Fibroblast of lung (primary cell): ENCODE measurements at regions not wholly inside any gene's neighbourhood (a gene's known extent, or its start where the extent isn't known, plus 50 kb on each side); places are given as distances from the start of the nearest gene placed in this dataset.

Source experiments
- DNase-seq, 2 donors: peaks; one replicate each; pipeline versions ENCODE4 v3.0.0 to v3.0.0-alpha.2; 2010; ENCODE audit warnings: low read depth in 2 of 2
- H2AFZ ChIP-seq: 2 replicates; pipeline ENCODE4 v1.5.1; 2012; ENCODE audit warnings: low read length, control low read depth, inconsistent platforms
- H3K27ac ChIP-seq: 2 replicates; pipeline ENCODE4 v1.5.1; 2011; ENCODE audit warnings: low read length, control low read depth; ENCODE audit not compliant: insufficient read depth
- H3K27me3 ChIP-seq: 2 replicates; pipeline ENCODE4 v1.5.1; 2011; ENCODE audit warnings: mild to moderate bottlenecking, low read length; ENCODE audit not compliant: control insufficient read depth, insufficient read depth
- H3K36me3 ChIP-seq: 2 replicates; pipeline ENCODE4 v1.5.1; 2011; ENCODE audit warnings: low read length; ENCODE audit not compliant: control insufficient read depth, insufficient read depth
- H3K4me1 ChIP-seq: 2 replicates; pipeline ENCODE4 v1.5.1; 2011; ENCODE audit warnings: low read length; ENCODE audit not compliant: control insufficient read depth, insufficient read depth; ENCODE audit errors: extremely low read depth
- H3K4me2 ChIP-seq: 2 replicates; pipeline ENCODE4 v1.5.1; 2011; ENCODE audit warnings: low read length, control low read depth; ENCODE audit not compliant: insufficient read depth; ENCODE audit errors: extremely low read depth
- H3K4me3 ChIP-seq, 4 experiments: fragments of 200-600 bp in 1 of 4; sonication (generic) in 1 of 4; replicated peaks in 1 of 4; 2 replicates each; pipeline ENCODE4 v1.5.1; 2011 to 2016; ENCODE audit warnings: low read length in 4 of 4, low read depth in 3 of 4, mild to moderate bottlenecking in 3 of 4, control low read depth in 2 of 4, inconsistent platforms in 1 of 4, mixed read lengths in 1 of 4; ENCODE audit not compliant: insufficient read depth in 1 of 4; ENCODE audit errors: control extremely low read depth in 1 of 4
- H3K79me2 ChIP-seq: 2 replicates; pipeline ENCODE4 v1.5.1; 2012; ENCODE audit warnings: mild to moderate bottlenecking, low read length, inconsistent platforms; ENCODE audit not compliant: control insufficient read depth, insufficient read depth
- H3K9ac ChIP-seq: 2 replicates; pipeline ENCODE4 v1.5.1; 2011; ENCODE audit warnings: mild to moderate bottlenecking, low read length, control low read depth; ENCODE audit not compliant: insufficient read depth
- H3K9me3 ChIP-seq: 2 replicates; pipeline ENCODE4 v1.5.1; 2012; ENCODE audit warnings: low read depth, low read length; ENCODE audit not compliant: control insufficient read depth, insufficient read depth
- H4K20me1 ChIP-seq: 2 replicates; pipeline ENCODE4 v1.5.1; 2011; ENCODE audit warnings: low read length; ENCODE audit not compliant: control insufficient read depth, insufficient read depth; ENCODE audit errors: extremely low read depth
- EZH2 ChIP-seq: IDR thresholded peaks from 2 replicates; pipeline ENCODE4 v1.5.1; 2012; ENCODE audit warnings: low read length, control low read depth, mild to moderate bottlenecking; ENCODE audit errors: missing control alignments
- TF ChIP-seq, protein P1 (sequence below), 2 donors: IDR thresholded peaks in 1 of 2; conservative IDR thresholded peaks in 1 of 2; 1 replicate in 1 of 2; 2 replicates in 1 of 2; pipeline ENCODE4 v1.5.1; 2011 to 2012; ENCODE audit warnings: low read length in 2 of 2, control low read depth in 1 of 2, inconsistent platforms in 1 of 2, low read depth in 1 of 2, mild to moderate bottlenecking in 1 of 2

DNA sequence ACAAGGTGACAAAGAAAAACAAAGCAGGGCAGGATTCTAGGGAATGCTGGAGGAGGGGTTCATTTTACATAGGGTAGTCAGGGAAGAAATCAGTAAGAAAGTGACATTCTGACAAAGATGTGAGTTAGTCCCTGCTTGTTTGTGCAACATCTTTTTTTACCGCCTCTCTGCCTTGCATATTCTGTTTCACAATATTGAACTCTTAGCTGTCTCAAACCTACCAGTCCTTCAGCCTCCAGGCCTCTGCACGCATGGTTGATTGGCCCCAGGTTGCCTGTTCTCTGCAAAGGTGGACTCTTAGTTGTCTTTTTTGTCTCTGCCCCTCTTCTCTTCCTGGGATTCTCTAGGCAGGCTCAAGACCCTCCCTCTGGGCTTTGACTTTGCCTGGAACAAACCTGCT is 152.2 kb upstream of the RUNX1 start:
- no peak for DNase-seq
- H3K4me1 ChIP-seq: peaks cover 34% of the 10 kb centered on the region
- H3K27me3 ChIP-seq: no peaks in the 10 kb centered on the region

DNA sequence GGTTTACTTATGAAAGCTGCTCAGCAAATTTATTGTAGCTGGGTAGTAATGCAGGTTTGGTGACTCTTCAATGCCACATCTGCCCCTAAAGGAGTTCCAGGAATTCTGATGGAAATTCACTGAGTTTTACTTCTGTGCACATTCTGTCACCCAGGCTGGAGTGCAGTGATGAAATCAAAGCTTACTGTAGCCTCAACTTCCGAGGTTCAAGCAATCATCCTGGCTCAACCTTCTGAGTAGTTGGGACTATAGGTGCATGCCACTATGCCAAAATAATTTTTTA is 150.6 kb upstream of the RUNX1 start:
- no peaks in the 10 kb centered on the region for H3K9me3 ChIP-seq
- H3K36me3 ChIP-seq: no peaks in the 10 kb centered on the region
- H3K4me1 ChIP-seq: peaks cover 21% of the 10 kb centered on the region
- H3K9ac ChIP-seq: no peak overlapping the region
- DNase-seq: no peak
- H4K20me1 ChIP-seq: no peaks in the 10 kb centered on the region
- no peak overlapping the region for H2AFZ ChIP-seq
- H3K4me3 ChIP-seq: no peak overlapping the region
- no peaks in the 10 kb centered on the region for H3K27me3 ChIP-seq
- TF ChIP-seq, protein P1, sequence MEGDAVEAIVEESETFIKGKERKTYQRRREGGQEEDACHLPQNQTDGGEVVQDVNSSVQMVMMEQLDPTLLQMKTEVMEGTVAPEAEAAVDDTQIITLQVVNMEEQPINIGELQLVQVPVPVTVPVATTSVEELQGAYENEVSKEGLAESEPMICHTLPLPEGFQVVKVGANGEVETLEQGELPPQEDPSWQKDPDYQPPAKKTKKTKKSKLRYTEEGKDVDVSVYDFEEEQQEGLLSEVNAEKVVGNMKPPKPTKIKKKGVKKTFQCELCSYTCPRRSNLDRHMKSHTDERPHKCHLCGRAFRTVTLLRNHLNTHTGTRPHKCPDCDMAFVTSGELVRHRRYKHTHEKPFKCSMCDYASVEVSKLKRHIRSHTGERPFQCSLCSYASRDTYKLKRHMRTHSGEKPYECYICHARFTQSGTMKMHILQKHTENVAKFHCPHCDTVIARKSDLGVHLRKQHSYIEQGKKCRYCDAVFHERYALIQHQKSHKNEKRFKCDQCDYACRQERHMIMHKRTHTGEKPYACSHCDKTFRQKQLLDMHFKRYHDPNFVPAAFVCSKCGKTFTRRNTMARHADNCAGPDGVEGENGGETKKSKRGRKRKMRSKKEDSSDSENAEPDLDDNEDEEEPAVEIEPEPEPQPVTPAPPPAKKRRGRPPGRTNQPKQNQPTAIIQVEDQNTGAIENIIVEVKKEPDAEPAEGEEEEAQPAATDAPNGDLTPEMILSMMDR (conservative IDR thresholded peaks at IDR 0.05 in 1 of 2, IDR thresholded peaks at IDR 0.05 in 1 of 2; ENCODE audit: low read depth in 1 of 2, low read length in 2 of 2): no peak
- TF ChIP-seq EZH2: no peak
- no peaks in the 10 kb centered on the region for H3K79me2 ChIP-seq
- no peak overlapping the region for H3K27ac ChIP-seq
- H3K4me2 ChIP-seq: no peak overlapping the region

More for the DNA sequence above, 152.2 kb upstream of the RUNX1 start:
- Histone ChIP-seq H3K79me2 (no peaks in the 10 kb centered on the region), H4K20me1 (no peaks in the 10 kb centered on the region), H3K27ac (no peak overlapping the region), H3K9ac (no peak overlapping the region), H3K36me3 (no peaks in the 10 kb centered on the region), H3K4me3 (no peak overlapping the region), H3K4me2 (no peak overlapping the region), H3K9me3 (no peaks in the 10 kb centered on the region), H2AFZ (no peak overlapping the region)
- no peak for TF ChIP-seq EZH2
- TF ChIP-seq, protein P1 (conservative IDR thresholded peaks at IDR 0.05 in 1 of 2, IDR thresholded peaks at IDR 0.05 in 1 of 2; ENCODE audit: low read depth in 1 of 2, low read length in 2 of 2): no peak

DNA sequence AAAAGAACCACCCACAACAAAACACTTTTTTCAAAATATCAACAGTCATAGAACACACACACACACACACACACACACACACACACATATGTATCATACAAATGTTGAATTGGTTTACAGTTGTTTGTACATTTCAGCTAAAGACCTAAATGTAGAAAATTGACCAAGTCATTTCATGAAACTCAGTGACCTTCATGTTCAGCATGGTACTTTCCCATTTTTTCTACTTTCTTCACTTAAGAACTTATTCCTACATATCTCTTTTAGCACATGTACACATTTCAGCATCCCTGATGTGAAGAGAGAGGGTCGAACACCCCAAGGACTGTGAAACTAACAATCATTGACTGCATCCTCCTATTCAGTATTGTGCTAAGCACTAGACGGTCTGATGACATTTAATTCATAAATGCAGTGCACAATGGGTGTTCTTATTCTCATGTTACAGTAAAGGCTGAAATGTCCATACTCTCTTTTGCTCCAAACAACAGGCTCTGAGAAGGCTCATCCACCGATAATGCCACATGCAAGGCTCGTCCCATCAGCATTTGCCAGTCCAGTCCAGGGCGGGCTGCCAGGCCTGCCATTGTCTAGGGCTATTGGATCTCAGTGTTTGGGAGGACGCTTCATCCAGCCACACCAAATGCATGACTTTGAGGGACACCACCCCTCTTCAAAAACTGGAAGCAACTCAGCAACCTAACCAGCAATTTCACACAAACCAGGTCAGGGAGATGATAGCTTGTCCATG is 150.1 kb upstream of the RUNX1 start:
- Histone ChIP-seq H3K9me3 (no peaks in the 10 kb centered on the region), H3K27ac (no peak overlapping the region), H2AFZ (no peak overlapping the region), H3K9ac (no peak overlapping the region), H3K4me2 (no peak overlapping the region), H3K36me3 (no peaks in the 10 kb centered on the region), H4K20me1 (no peaks in the 10 kb centered on the region), H3K27me3 (no peaks in the 10 kb centered on the region), H3K4me3 (no peak overlapping the region), H3K79me2 (no peaks in the 10 kb centered on the region), H3K4me1 (peaks cover 20% of the 10 kb centered on the region)
- no peak for DNase-seq
- TF ChIP-seq EZH2: no peak
- TF ChIP-seq, protein P1 (conservative IDR thresholded peaks at IDR 0.05 in 1 of 2, IDR thresholded peaks at IDR 0.05 in 1 of 2; ENCODE audit: low read depth in 1 of 2, low read length in 2 of 2): no peak
